HL-60 (cell line): ENCODE measurements at regions not wholly inside any gene's neighbourhood (a gene's known extent, or its start where the extent isn't known, plus 50 kb on each side); places are given as distances from the start of the nearest gene placed in this dataset.

Experiments
- DNase-seq, 2 experiments: peaks; one replicate each; pipeline ENCODE4 v3.0.0-alpha.2; 2010 to 2020; ENCODE audit warnings: low read depth in 1 of 2, low spot score in 1 of 2
- H3K27ac ChIP-seq: fragments of 250-450 bp; sonication (Bioruptor Pico); replicated peaks from 2 replicates; pipeline ENCODE4 v1.5.1; 2020; ENCODE audit warnings: mild to moderate bottlenecking, moderate library complexity
- H3K27me3 ChIP-seq: fragments of 250-450 bp; sonication (Bioruptor Pico); 2 replicates; pipeline ENCODE4 v1.5.1; 2021; ENCODE audit warnings: mild to moderate bottlenecking, moderate library complexity; ENCODE audit not compliant: insufficient read depth, poor library complexity, severe bottlenecking
- H3K4me3 ChIP-seq: replicated peaks from 2 replicates; pipeline ENCODE4 v1.5.1; 2011; ENCODE audit warnings: mild to moderate bottlenecking, control low read depth, low read length; ENCODE audit not compliant: insufficient read depth
- GABPA ChIP-seq: IDR thresholded peaks from 2 replicates; pipeline ENCODE4 v1.6.1; 2012; ENCODE audit warnings: low read depth
- POLR2AphosphoS5 ChIP-seq: IDR thresholded peaks from 2 replicates; pipeline ENCODE4 v1.6.1; 2012; ENCODE audit warnings: low read depth
- SPI1 ChIP-seq: IDR thresholded peaks from 2 replicates; pipeline ENCODE4 v1.6.1; 2012; ENCODE audit warnings: low read depth, mild to moderate bottlenecking, borderline replicate concordance
- TF ChIP-seq, protein P1 (sequence below): IDR thresholded peaks from one replicate; pipeline ENCODE4 v1.5.1; 2011; ENCODE audit warnings: low read length, control low read depth, inconsistent platforms; ENCODE audit not compliant: insufficient read depth
- TF ChIP-seq, protein P2 (sequence below): IDR thresholded peaks from 2 replicates; pipeline ENCODE4 v1.6.1; 2012; ENCODE audit warnings: low read depth; ENCODE audit not compliant: insufficient replicate concordance

DNA sequence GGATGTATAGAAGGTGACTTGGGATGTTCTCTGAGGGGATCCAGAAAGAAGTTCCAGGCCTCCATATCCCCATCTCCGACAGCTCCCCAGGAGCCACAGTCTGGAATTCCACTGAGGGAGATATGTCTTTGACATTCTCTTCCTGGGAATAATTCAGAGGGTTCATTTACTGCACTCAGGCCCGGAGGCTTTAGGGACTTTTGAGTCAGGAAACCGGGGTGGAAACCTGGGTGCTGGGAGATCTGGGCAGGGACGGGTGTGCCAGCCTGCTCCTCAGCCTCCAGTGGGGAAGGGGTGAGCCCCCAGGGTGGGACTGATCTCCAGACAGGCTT, 147.7 kb downstream of the SMAD6 start:
- H3K27ac ChIP-seq, result no peak overlapping the region
- DNase-seq, result no peak
- no peak overlapping the region for H3K4me3 ChIP-seq
- H3K27me3 ChIP-seq, result no peaks in the 10 kb centered on the region
- TF ChIP-seq SPI1 (no peak), POLR2AphosphoS5 (no peak), GABPA (no peak)
- TF ChIP-seq, protein P1, sequence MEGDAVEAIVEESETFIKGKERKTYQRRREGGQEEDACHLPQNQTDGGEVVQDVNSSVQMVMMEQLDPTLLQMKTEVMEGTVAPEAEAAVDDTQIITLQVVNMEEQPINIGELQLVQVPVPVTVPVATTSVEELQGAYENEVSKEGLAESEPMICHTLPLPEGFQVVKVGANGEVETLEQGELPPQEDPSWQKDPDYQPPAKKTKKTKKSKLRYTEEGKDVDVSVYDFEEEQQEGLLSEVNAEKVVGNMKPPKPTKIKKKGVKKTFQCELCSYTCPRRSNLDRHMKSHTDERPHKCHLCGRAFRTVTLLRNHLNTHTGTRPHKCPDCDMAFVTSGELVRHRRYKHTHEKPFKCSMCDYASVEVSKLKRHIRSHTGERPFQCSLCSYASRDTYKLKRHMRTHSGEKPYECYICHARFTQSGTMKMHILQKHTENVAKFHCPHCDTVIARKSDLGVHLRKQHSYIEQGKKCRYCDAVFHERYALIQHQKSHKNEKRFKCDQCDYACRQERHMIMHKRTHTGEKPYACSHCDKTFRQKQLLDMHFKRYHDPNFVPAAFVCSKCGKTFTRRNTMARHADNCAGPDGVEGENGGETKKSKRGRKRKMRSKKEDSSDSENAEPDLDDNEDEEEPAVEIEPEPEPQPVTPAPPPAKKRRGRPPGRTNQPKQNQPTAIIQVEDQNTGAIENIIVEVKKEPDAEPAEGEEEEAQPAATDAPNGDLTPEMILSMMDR, result no peak
- TF ChIP-seq, protein P2, sequence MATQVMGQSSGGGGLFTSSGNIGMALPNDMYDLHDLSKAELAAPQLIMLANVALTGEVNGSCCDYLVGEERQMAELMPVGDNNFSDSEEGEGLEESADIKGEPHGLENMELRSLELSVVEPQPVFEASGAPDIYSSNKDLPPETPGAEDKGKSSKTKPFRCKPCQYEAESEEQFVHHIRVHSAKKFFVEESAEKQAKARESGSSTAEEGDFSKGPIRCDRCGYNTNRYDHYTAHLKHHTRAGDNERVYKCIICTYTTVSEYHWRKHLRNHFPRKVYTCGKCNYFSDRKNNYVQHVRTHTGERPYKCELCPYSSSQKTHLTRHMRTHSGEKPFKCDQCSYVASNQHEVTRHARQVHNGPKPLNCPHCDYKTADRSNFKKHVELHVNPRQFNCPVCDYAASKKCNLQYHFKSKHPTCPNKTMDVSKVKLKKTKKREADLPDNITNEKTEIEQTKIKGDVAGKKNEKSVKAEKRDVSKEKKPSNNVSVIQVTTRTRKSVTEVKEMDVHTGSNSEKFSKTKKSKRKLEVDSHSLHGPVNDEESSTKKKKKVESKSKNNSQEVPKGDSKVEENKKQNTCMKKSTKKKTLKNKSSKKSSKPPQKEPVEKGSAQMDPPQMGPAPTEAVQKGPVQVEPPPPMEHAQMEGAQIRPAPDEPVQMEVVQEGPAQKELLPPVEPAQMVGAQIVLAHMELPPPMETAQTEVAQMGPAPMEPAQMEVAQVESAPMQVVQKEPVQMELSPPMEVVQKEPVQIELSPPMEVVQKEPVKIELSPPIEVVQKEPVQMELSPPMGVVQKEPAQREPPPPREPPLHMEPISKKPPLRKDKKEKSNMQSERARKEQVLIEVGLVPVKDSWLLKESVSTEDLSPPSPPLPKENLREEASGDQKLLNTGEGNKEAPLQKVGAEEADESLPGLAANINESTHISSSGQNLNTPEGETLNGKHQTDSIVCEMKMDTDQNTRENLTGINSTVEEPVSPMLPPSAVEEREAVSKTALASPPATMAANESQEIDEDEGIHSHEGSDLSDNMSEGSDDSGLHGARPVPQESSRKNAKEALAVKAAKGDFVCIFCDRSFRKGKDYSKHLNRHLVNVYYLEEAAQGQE, result no peak

DNA sequence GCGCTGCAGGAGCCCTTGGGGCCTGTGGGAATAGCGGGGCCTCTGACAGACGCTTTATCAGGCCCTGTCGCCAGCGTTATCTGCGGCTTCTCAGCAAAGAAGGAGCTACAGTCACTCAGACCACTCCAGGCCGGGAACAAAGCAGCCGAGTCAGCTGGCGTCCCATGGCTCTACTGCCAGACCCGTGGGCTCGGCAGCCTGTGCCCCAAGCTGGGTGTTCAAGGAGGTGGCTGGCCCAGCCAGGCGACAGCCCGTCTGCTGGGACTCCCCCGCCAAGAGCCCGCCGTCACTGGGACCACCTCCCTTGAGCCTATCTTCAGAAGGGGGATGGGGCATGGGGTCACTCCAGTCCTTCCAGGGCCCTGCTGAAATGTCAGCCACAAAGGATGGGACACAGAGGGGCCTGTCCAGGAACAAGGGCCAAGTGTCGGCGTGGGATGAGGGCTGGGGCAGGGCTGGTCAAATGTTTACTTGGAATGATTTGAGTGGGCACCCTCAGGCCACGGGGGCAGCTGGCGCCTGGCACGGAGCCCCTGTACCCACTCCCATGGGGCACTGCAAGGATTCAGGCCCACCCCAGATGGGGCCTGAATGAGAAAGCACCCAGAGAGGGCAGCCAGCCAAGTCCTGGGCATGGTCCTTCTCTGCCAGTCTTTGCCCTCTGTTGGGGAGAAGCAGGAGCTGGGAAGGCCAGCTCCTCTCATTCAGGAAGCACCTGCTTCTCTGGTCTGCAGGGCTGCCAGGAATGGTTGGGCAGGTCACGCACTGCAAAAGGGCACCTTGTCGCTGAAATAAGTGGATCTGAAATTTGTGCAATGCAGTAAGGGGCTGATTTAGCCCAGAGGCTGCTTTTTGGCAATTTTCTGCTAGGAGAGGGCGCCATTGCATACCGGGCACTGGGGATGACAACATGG, 148.3 kb downstream of the SMAD6 start:
- Histone ChIP-seq H3K27ac (no peak overlapping the region), H3K27me3 (no peaks in the 10 kb centered on the region), H3K4me3 (no peak overlapping the region)
- TF ChIP-seq, protein P2, result no peak
- TF ChIP-seq, protein P1, result no peak
- TF ChIP-seq SPI1 (no peak), GABPA (no peak), POLR2AphosphoS5 (no peak)
- no peak for DNase-seq

DNA sequence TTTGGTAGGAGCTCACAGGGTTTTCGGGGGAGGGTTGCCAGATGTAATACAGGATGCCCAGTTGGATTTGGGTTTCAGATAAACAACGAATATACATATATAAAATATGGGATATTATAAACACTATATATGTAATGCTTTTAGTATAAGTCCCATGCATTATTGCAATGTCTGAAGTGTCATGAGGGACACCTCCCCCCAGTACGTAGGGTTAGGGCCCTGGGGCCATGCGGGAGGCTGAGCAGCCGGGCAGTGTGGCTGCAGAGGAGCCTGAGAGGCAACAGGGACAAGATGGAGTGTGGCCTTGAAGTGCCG, 148.9 kb downstream of the SMAD6 start:
- H3K27me3 ChIP-seq, result no peaks in the 10 kb centered on the region
- H3K4me3 ChIP-seq, result no peak overlapping the region
- TF ChIP-seq, protein P2, result no peak
- no peak for TF ChIP-seq POLR2AphosphoS5
- TF ChIP-seq SPI1, result no peak
- no peak for TF ChIP-seq GABPA
- TF ChIP-seq, protein P1, result no peak
- no peak for DNase-seq
- H3K27ac ChIP-seq, result no peak overlapping the region
